Trophoblast cell (in vitro differentiated cells and primary cell): ENCODE measurements at regions not wholly inside any gene's neighbourhood (a gene's known extent, or its start where the extent isn't known, plus 50 kb on each side); places are given as distances from the start of the nearest gene placed in this dataset.

Source experiments
- DNase-seq, 2 donors: peaks; one replicate each; pipeline ENCODE4 v3.0.0-alpha.2; 2016
- H2AFZ ChIP-seq: 2 replicates; pipeline ENCODE4 v1.6.1; 2013; ENCODE audit warnings: low read length, moderate library complexity, mild to moderate bottlenecking; ENCODE audit not compliant: insufficient read depth, poor library complexity
- H2AK5ac ChIP-seq: 2 replicates; pipeline ENCODE4 v1.6.1; 2013; ENCODE audit warnings: mild to moderate bottlenecking, low read length
- H2BK120ac ChIP-seq: 2 replicates; pipeline ENCODE4 v1.6.1; 2013; ENCODE audit warnings: low read length, mild to moderate bottlenecking, moderate library complexity; ENCODE audit not compliant: insufficient read depth, poor library complexity
- H2BK12ac ChIP-seq: 2 replicates; pipeline ENCODE4 v1.6.1; 2013; ENCODE audit warnings: mild to moderate bottlenecking, low read length, moderate library complexity
- H2BK5ac ChIP-seq: 2 replicates; pipeline ENCODE4 v1.6.1; 2013; ENCODE audit warnings: low read length, low read depth, moderate library complexity, mild to moderate bottlenecking; ENCODE audit not compliant: poor library complexity
- H3K14ac ChIP-seq: 2 replicates; pipeline ENCODE4 v1.6.1; 2013; ENCODE audit warnings: mild to moderate bottlenecking, low read length
- H3K18ac ChIP-seq: 2 replicates; pipeline ENCODE4 v1.6.1; 2013; ENCODE audit warnings: mild to moderate bottlenecking, low read length
- H3K23ac ChIP-seq: 2 replicates; pipeline ENCODE4 v1.6.1; 2013; ENCODE audit warnings: low read length
- H3K27ac ChIP-seq: 2 replicates; pipeline ENCODE4 v1.5.1; 2013; ENCODE audit warnings: low read depth, mild to moderate bottlenecking, inconsistent platforms, low read length, moderate library complexity
- H3K27me3 ChIP-seq: 2 replicates; pipeline ENCODE4 v1.6.1; 2013; ENCODE audit warnings: inconsistent platforms, mild to moderate bottlenecking, low read length, moderate library complexity; ENCODE audit not compliant: insufficient read depth
- H3K36me3 ChIP-seq, 2 experiments: 1 replicate in 1 of 2; 2 replicates in 1 of 2; pipeline ENCODE4 v1.6.1; 2013; ENCODE audit warnings: low read length in 2 of 2, mild to moderate bottlenecking in 2 of 2, moderate library complexity in 1 of 2; ENCODE audit not compliant: insufficient read depth in 2 of 2, control insufficient read depth in 1 of 2
- H3K4ac ChIP-seq: 2 replicates; pipeline ENCODE4 v1.6.1; 2013; ENCODE audit warnings: low read depth, mild to moderate bottlenecking, low read length, moderate library complexity
- H3K4me1 ChIP-seq, 2 experiments: 1 replicate in 1 of 2; 2 replicates in 1 of 2; pipeline ENCODE4 v1.6.1; 2013; ENCODE audit warnings: low read length in 2 of 2, mild to moderate bottlenecking in 2 of 2, moderate library complexity in 1 of 2; ENCODE audit not compliant: insufficient read depth in 2 of 2, control insufficient read depth in 1 of 2
- H3K4me2 ChIP-seq: 2 replicates; pipeline ENCODE4 v1.6.1; 2013; ENCODE audit warnings: inconsistent platforms, mild to moderate bottlenecking, low read length, moderate library complexity
- H3K4me3 ChIP-seq: 2 replicates; pipeline ENCODE4 v1.5.1; 2013; ENCODE audit warnings: mild to moderate bottlenecking, low read depth, low read length, inconsistent platforms
- H3K79me1 ChIP-seq: one replicate; pipeline ENCODE4 v1.6.1; 2013; ENCODE audit warnings: low read length
- H3K79me2 ChIP-seq: 2 replicates; pipeline ENCODE4 v1.6.1; 2013; ENCODE audit warnings: low read length, mild to moderate bottlenecking; ENCODE audit not compliant: control insufficient read depth, insufficient read depth, poor library complexity
- H3K9ac ChIP-seq: 2 replicates; pipeline ENCODE4 v1.6.1; 2013; ENCODE audit warnings: mild to moderate bottlenecking, low read length
- H3K9me3 ChIP-seq: 2 replicates; pipeline ENCODE4 v1.6.1; 2013; ENCODE audit warnings: low read depth, mild to moderate bottlenecking, control low read depth, inconsistent platforms, low read length; ENCODE audit not compliant: insufficient read depth
- H4K12ac ChIP-seq: 2 replicates; pipeline ENCODE4 v1.6.1; 2013; ENCODE audit warnings: low read depth, mild to moderate bottlenecking, low read length, moderate library complexity
- H4K8ac ChIP-seq: 2 replicates; pipeline ENCODE4 v1.6.1; 2013; ENCODE audit warnings: low read depth, mild to moderate bottlenecking, low read length, moderate library complexity
- H4K91ac ChIP-seq: one replicate; pipeline ENCODE4 v1.6.1; 2013; ENCODE audit warnings: low read depth, mild to moderate bottlenecking, low read length, moderate library complexity
- WGBS: extraction: QIAGEN DNeasy Blood & Tissue Kit; methylation state at CpG from one replicate; pipeline ENCODE4 v1.1.7; 2013; ENCODE audit warnings: missing lambda C conversion rate; ENCODE audit not compliant: insufficient read length, insufficient coverage; ENCODE audit errors: extremely low coverage; 5-methylcytosine and 5-hydroxymethylcytosine counted together

- Histone ChIP-seq H3K79me2 (no peaks in the 10 kb centered on the region), H4K91ac (no peak overlapping the region), H2AFZ (no peak overlapping the region), H3K27ac (no peak overlapping the region), H3K9ac (no peak overlapping the region), H4K12ac (no peak overlapping the region), H3K4me3 (no peak overlapping the region), H3K18ac (no peak overlapping the region), H3K4me2 (no peak overlapping the region), H2AK5ac (no peak overlapping the region), H3K36me3 (no peaks in the 10 kb centered on the region), H3K14ac (no peak overlapping the region), H3K4me1 (no peaks in the 10 kb centered on the region), H2BK5ac (no peak overlapping the region), H3K9me3 (no peaks in the 10 kb centered on the region), H3K4ac (no peak overlapping the region), H4K8ac (no peak overlapping the region), H3K79me1 (no peaks in the 10 kb centered on the region), H3K27me3 (no peaks in the 10 kb centered on the region), H2BK120ac (no peak overlapping the region), H3K23ac (no peak overlapping the region), H2BK12ac (no peak overlapping the region)
- DNase-seq, result no peak
These were observed 620.9 kb upstream of the CDH8 start for GRCh38 chr16:62657116-62657515.

GRCh38 chr16:62652441-62653120 is 616.3 kb upstream of the CDH8 start:
- no peak overlapping the region for H2AK5ac ChIP-seq

GRCh38 chr16:62648256-62648655 is 612.0 kb upstream of the CDH8 start:
- no peak overlapping the region for H2AFZ ChIP-seq
- no peak overlapping the region for H4K8ac ChIP-seq
- H3K18ac ChIP-seq, result no peak overlapping the region
- no peak overlapping the region for H2AK5ac ChIP-seq
- no CpG with 5 or more reads among the region's 2 CpGs for WGBS
- no peak overlapping the region for H4K12ac ChIP-seq
- no peak overlapping the region for H2BK12ac ChIP-seq
- no peaks in the 10 kb centered on the region for H3K79me1 ChIP-seq
- DNase-seq, result no peak
- H3K9me3 ChIP-seq, result no peaks in the 10 kb centered on the region
- H3K14ac ChIP-seq, result no peak overlapping the region
- no peak overlapping the region for H4K91ac ChIP-seq
- H3K4me3 ChIP-seq, result no peak overlapping the region
- no peak overlapping the region for H3K23ac ChIP-seq
- H3K79me2 ChIP-seq, result no peaks in the 10 kb centered on the region
- no peaks in the 10 kb centered on the region for H3K36me3 ChIP-seq
- no peak overlapping the region for H2BK120ac ChIP-seq
- no peak overlapping the region for H3K4me2 ChIP-seq
- no peaks in the 10 kb centered on the region for H3K27me3 ChIP-seq
- no peak overlapping the region for H3K27ac ChIP-seq
- H2BK5ac ChIP-seq, result no peak overlapping the region
- H3K9ac ChIP-seq, result no peak overlapping the region
- H3K4me1 ChIP-seq, result no peaks in the 10 kb centered on the region
- H3K4ac ChIP-seq, result no peak overlapping the region

More at GRCh38 chr16:62652441-62653120, 616.3 kb upstream of the CDH8 start:
- H3K9ac ChIP-seq, result no peak overlapping the region
- no peak overlapping the region for H4K8ac ChIP-seq
- H2BK5ac ChIP-seq, result no peak overlapping the region
- H3K4me1 ChIP-seq, result no peaks in the 10 kb centered on the region
- H2BK120ac ChIP-seq, result no peak overlapping the region
- no peak overlapping the region for H3K14ac ChIP-seq
- no peak overlapping the region for H3K23ac ChIP-seq
- H4K12ac ChIP-seq, result no peak overlapping the region
- H3K79me1 ChIP-seq, result no peaks in the 10 kb centered on the region
- H3K27me3 ChIP-seq, result no peaks in the 10 kb centered on the region
- no peak overlapping the region for H2AFZ ChIP-seq
- H4K91ac ChIP-seq, result no peak overlapping the region
- no peaks in the 10 kb centered on the region for H3K79me2 ChIP-seq
- no peak overlapping the region for H2BK12ac ChIP-seq
- H3K4me3 ChIP-seq, result no peak overlapping the region
- no peak overlapping the region for H3K27ac ChIP-seq
- no CpG with 5 or more reads among the region's 3 CpGs for WGBS
- no peaks in the 10 kb centered on the region for H3K9me3 ChIP-seq
- H3K18ac ChIP-seq, result no peak overlapping the region
- no peak overlapping the region for H3K4ac ChIP-seq
- no peak overlapping the region for H3K4me2 ChIP-seq
- no peaks in the 10 kb centered on the region for H3K36me3 ChIP-seq
- no peak for DNase-seq

- Histone ChIP-seq H3K79me2 (no peaks in the 10 kb centered on the region), H3K4me3 (no peak overlapping the region), H3K36me3 (no peaks in the 10 kb centered on the region), H2AK5ac (no peak overlapping the region), H3K9ac (no peak overlapping the region), H3K18ac (no peak overlapping the region), H3K9me3 (no peaks in the 10 kb centered on the region), H3K4me1 (no peaks in the 10 kb centered on the region), H2BK120ac (no peak overlapping the region), H3K14ac (no peak overlapping the region), H3K27ac (no peak overlapping the region), H3K4me2 (no peak overlapping the region), H4K8ac (no peak overlapping the region), H3K27me3 (no peaks in the 10 kb centered on the region), H2AFZ (no peak overlapping the region), H2BK12ac (no peak overlapping the region), H3K79me1 (no peaks in the 10 kb centered on the region), H4K12ac (no peak overlapping the region), H2BK5ac (no peak overlapping the region), H4K91ac (no peak overlapping the region), H3K4ac (no peak overlapping the region), H3K23ac (no peak overlapping the region)
- WGBS, result no CpG with 5 or more reads among the region's 10 CpGs
- no peak for DNase-seq
These were observed 608.0 kb upstream of the CDH8 start for GRCh38 chr16:62644030-62644812.
